Uterus (tissue), 2 donors: ENCODE measurements at regions not wholly inside any gene's neighbourhood (a gene's known extent, or its start where the extent isn't known, plus 50 kb on each side); places are given as distances from the start of the nearest gene placed in this dataset.

ENCODE experiments used
- CTCF ChIP-seq, 4 experiments: fragments of 200-600 bp in 2 of 4; fragments of 450-650 bp in 2 of 4; sonication (generic) in 2 of 4; IDR thresholded peaks; one replicate each; pipeline ENCODE4 v1.5.1; 2016 to 2019; ENCODE audit warnings: antibody characterized with exemption in 4 of 4, mild to moderate bottlenecking in 2 of 4, moderate library complexity in 1 of 4
- POLR2A ChIP-seq, 2 donors: fragments of 450-650 bp; IDR thresholded peaks; one replicate each; pipeline ENCODE4 v1.6.1; 2016; ENCODE audit warnings: antibody characterized with exemption in 2 of 2, mild to moderate bottlenecking in 1 of 2, moderate library complexity in 1 of 2

- no peak for TF ChIP-seq CTCF (IDR thresholded peaks at IDR 0.05)
- TF ChIP-seq POLR2A (IDR thresholded peaks at IDR 0.05): no peak
Observed at GRCh38 chr14:94918896-94919295, 149.0 kb upstream of the GSC start.
